ENCODE measurements at regions not wholly inside any gene's neighbourhood (a gene's known extent, or its start where the extent isn't known, plus 50 kb on each side); places are given as distances from the start of the nearest gene placed in this dataset.
"Not testable (repeated sequence)": the region's sequence is repeated elsewhere in the genome, so short reads cannot be mapped to it uniquely, and the experiment has no call there.

- Histone ChIP-seq H3K4me3 (no peak overlapping the region), H3K36me3 (no peaks in the 10 kb centered on the region), H3K4me1 (no peaks in the 10 kb centered on the region), H3K9me3 (no peaks in the 10 kb centered on the region), H3K27ac (no peak overlapping the region), H3K27me3 (no peaks in the 10 kb centered on the region)
- TF ChIP-seq POLR2A (IDR thresholded peaks at IDR 0.05) (no peak), CTCF (IDR thresholded peaks at IDR 0.05 in 4 of 5, conservative IDR thresholded peaks at IDR 0.05 in 1 of 5) (no peak)
- ATAC-seq (no peak), DNase-seq (no peak)
- in situ Hi-C loops (cut with MboI; ENCODE audit: low sequenced_read_pairs in 4 of 4) (no loop called here), intact Hi-C loops (cut with DNase I; ENCODE audit: low total_unique reads) (no loop called here)
These were observed 524.8 kb upstream of the TPK1 start for GRCh38 chr7:145360511-145361100.

- Histone ChIP-seq H3K9me3 (no peaks in the 10 kb centered on the region), H3K27ac (no peak overlapping the region), H3K4me3 (no peak overlapping the region), H3K36me3 (no peaks in the 10 kb centered on the region), H3K4me1 (no peaks in the 10 kb centered on the region), H3K27me3 (no peaks in the 10 kb centered on the region)
- in situ Hi-C loops (cut with MboI; ENCODE audit: low sequenced_read_pairs in 4 of 4): no loop called here
- intact Hi-C loops (cut with DNase I; ENCODE audit: low total_unique reads): no loop called here
- TF ChIP-seq POLR2A (IDR thresholded peaks at IDR 0.05) (no peak), CTCF (IDR thresholded peaks at IDR 0.05 in 4 of 5, conservative IDR thresholded peaks at IDR 0.05 in 1 of 5) (no peak)
- no peak for ATAC-seq
- DNase-seq: no peak
These were observed 514.5 kb upstream of the TPK1 start for GRCh38 chr7:145350334-145350733.

GRCh38 chr7:145349452-145349851, 513.6 kb upstream of the TPK1 start:
- intact Hi-C loops (cut with DNase I; ENCODE audit: low total_unique reads); ATAC-seq; H3K9me3 ChIP-seq; H3K4me1 ChIP-seq; H3K36me3 ChIP-seq; DNase-seq; H3K27me3 ChIP-seq; in situ Hi-C loops (cut with MboI; ENCODE audit: low sequenced_read_pairs in 4 of 4); H3K4me3 ChIP-seq; H3K27ac ChIP-seq: not testable (repeated sequence)

- Histone ChIP-seq H3K4me1 (no peaks in the 10 kb centered on the region), H3K4me3 (no peak overlapping the region), H3K9me3 (no peaks in the 10 kb centered on the region), H3K36me3 (no peaks in the 10 kb centered on the region), H3K27me3 (no peaks in the 10 kb centered on the region), H3K27ac (no peak overlapping the region)
- ATAC-seq (no peak), DNase-seq (no peak)
- no peak for TF ChIP-seq POLR2A (IDR thresholded peaks at IDR 0.05)
- no peak for TF ChIP-seq CTCF (IDR thresholded peaks at IDR 0.05 in 4 of 5, conservative IDR thresholded peaks at IDR 0.05 in 1 of 5)
- intact Hi-C loops (cut with DNase I; ENCODE audit: low total_unique reads) (no loop called here), in situ Hi-C loops (cut with MboI; ENCODE audit: low sequenced_read_pairs in 4 of 4) (no loop called here)
These were observed 511.4 kb upstream of the TPK1 start for GRCh38 chr7:145347271-145347670.

- in situ Hi-C loops (cut with MboI; ENCODE audit: low sequenced_read_pairs in 4 of 4): no loop called here
These were observed 503.5 kb upstream of the TPK1 start for GRCh38 chr7:145339319-145339718.

More at GRCh38 chr7:145339319-145339718, 503.5 kb upstream of the TPK1 start:
- H3K9me3 ChIP-seq: no peaks in the 10 kb centered on the region
- no peaks in the 10 kb centered on the region for H3K4me1 ChIP-seq
- no peak overlapping the region for H3K4me3 ChIP-seq
- H3K27me3 ChIP-seq: no peaks in the 10 kb centered on the region
- DNase-seq: no peak
- TF ChIP-seq CTCF (IDR thresholded peaks at IDR 0.05 in 4 of 5, conservative IDR thresholded peaks at IDR 0.05 in 1 of 5): no peak
- TF ChIP-seq POLR2A (IDR thresholded peaks at IDR 0.05): no peak
- H3K27ac ChIP-seq: no peak overlapping the region
- intact Hi-C loops (cut with DNase I; ENCODE audit: low total_unique reads): no loop called here
- no peak for ATAC-seq
- no peaks in the 10 kb centered on the region for H3K36me3 ChIP-seq
